Neural cell (in vitro differentiated cells): ENCODE measurements at regions not wholly inside any gene's neighbourhood (a gene's known extent, or its start where the extent isn't known, plus 50 kb on each side); places are given as distances from the start of the nearest gene placed in this dataset.

Experiments used
- H2AFZ ChIP-seq: fragments of 200-600, 300-800 bp; sonication (generic), shearing (Covaris generic); 2 replicates; pipeline ENCODE4 v1.6.0; 2014; ENCODE audit warnings: low read depth, mild to moderate bottlenecking, antibody characterized with exemption, low read length, moderate library complexity
- H3F3A ChIP-seq: fragments of 200-600 bp; shearing (Covaris generic); 2 replicates; pipeline ENCODE4 v1.6.1; 2016; ENCODE audit warnings: mild to moderate bottlenecking, moderate library complexity, mixed read lengths, antibody characterized with exemption, low read length; ENCODE audit not compliant: insufficient read depth, poor library complexity, severe bottlenecking
- H3K27ac ChIP-seq: fragments of 200-600, 300-800 bp; sonication (generic), shearing (Covaris generic); 2 replicates; pipeline ENCODE4 v1.5.1; 2014; ENCODE audit warnings: mild to moderate bottlenecking, low read length, moderate library complexity
- H3K27me3 ChIP-seq: fragments of 300-800, 200-600 bp; sonication (generic), shearing (Covaris generic); 2 replicates; pipeline ENCODE4 v1.6.0; 2014; ENCODE audit warnings: mild to moderate bottlenecking, low read depth, low read length, moderate library complexity; ENCODE audit not compliant: insufficient read depth
- H3K36me3 ChIP-seq: fragments of 300-800, 200-600 bp; sonication (generic), shearing (Covaris generic); 2 replicates; pipeline ENCODE4 v1.5.1; 2014; ENCODE audit warnings: mild to moderate bottlenecking, antibody characterized with exemption, low read length, moderate library complexity; ENCODE audit not compliant: insufficient read depth
- H3K4me2 ChIP-seq: fragments of 300-800, 200-600 bp; sonication (generic), shearing (Covaris generic); 2 replicates; pipeline ENCODE4 v1.6.0; 2014; ENCODE audit warnings: mild to moderate bottlenecking, low read length
- H3K4me3 ChIP-seq: fragments of 300-800, 200-600 bp; sonication (generic), shearing (Covaris generic); 2 replicates; pipeline ENCODE4 v1.5.1; 2014; ENCODE audit warnings: mild to moderate bottlenecking, low read length, moderate library complexity
- H3K79me2 ChIP-seq: fragments of 200-600 bp; shearing (Covaris generic); replicated peaks from 2 replicates; pipeline ENCODE4 v1.6.0; 2014; ENCODE audit warnings: mild to moderate bottlenecking, low read length, moderate library complexity; ENCODE audit not compliant: insufficient read depth
- H3K9ac ChIP-seq: fragments of 300-800, 200-600 bp; sonication (generic), shearing (Covaris generic); 2 replicates; pipeline ENCODE4 v1.6.1; 2016; ENCODE audit warnings: mild to moderate bottlenecking, low read length, mixed read lengths
- H3K9me2 ChIP-seq: fragments of 200-600 bp; shearing (Covaris generic); 2 replicates; pipeline ENCODE4 v1.6.1; 2016; ENCODE audit warnings: mild to moderate bottlenecking, low read length, mixed read lengths; ENCODE audit not compliant: insufficient read depth
- H3K9me3 ChIP-seq: fragments of 200-600, 300-800 bp; sonication (generic), shearing (Covaris generic); 2 replicates; pipeline ENCODE4 v1.6.1; 2016; ENCODE audit warnings: mild to moderate bottlenecking, mixed run types, low read length, moderate library complexity, mixed read lengths
- H4K20me1 ChIP-seq: fragments of 200-600 bp; shearing (Covaris generic); 2 replicates; pipeline ENCODE4 v1.6.1; 2016; ENCODE audit warnings: mild to moderate bottlenecking, mixed run types; ENCODE audit not compliant: insufficient read depth
- CTCF ChIP-seq: fragments of 450-650 bp; IDR thresholded peaks from 2 replicates; pipeline ENCODE4 v1.5.1; 2014; ENCODE audit warnings: antibody characterized with exemption, mild to moderate bottlenecking, moderate library complexity; ENCODE audit not compliant: poor library complexity, severe bottlenecking
- EP300 ChIP-seq: fragments of 450-650 bp; conservative IDR thresholded peaks from 2 replicates; pipeline ENCODE4 v1.6.1; 2014; ENCODE audit warnings: antibody characterized with exemption, mild to moderate bottlenecking, moderate library complexity; ENCODE audit not compliant: poor library complexity, severe bottlenecking
- EZH2 ChIP-seq: fragments of 200-600, 300-800 bp; shearing (Covaris generic), sonication (generic); IDR thresholded peaks from 2 replicates; pipeline ENCODE4 v1.6.1; 2014; ENCODE audit warnings: antibody characterized with exemption, low read length, borderline replicate concordance, mild to moderate bottlenecking; ENCODE audit not compliant: insufficient read depth, poor library complexity, severe bottlenecking
- MXI1 ChIP-seq: fragments of 450-650 bp; conservative IDR thresholded peaks from 2 replicates; pipeline ENCODE4 v1.6.1; 2014; ENCODE audit warnings: antibody characterized with exemption, mild to moderate bottlenecking; ENCODE audit not compliant: poor library complexity, severe bottlenecking
- POLR2AphosphoS5 ChIP-seq: IDR thresholded peaks from 2 replicates; pipeline ENCODE4 v1.6.1; 2012
- RAD21 ChIP-seq: fragments of 450-650 bp; conservative IDR thresholded peaks from 2 replicates; pipeline ENCODE4 v1.6.1; 2014; ENCODE audit warnings: antibody characterized with exemption, mild to moderate bottlenecking, moderate library complexity
- REST ChIP-seq: IDR thresholded peaks from 2 replicates; pipeline ENCODE4 v1.6.1; 2012; ENCODE audit warnings: borderline replicate concordance
- SMC3 ChIP-seq: fragments of 450-650 bp; conservative IDR thresholded peaks from 2 replicates; pipeline ENCODE4 v1.6.1; 2014; ENCODE audit warnings: antibody characterized with exemption, mild to moderate bottlenecking, moderate library complexity; ENCODE audit not compliant: poor library complexity
- TAF1 ChIP-seq: IDR thresholded peaks from 2 replicates; pipeline ENCODE4 v1.6.1; 2012; ENCODE audit warnings: low read depth

- Histone ChIP-seq H3F3A (no peaks in the 10 kb centered on the region), H3K4me3 (no peak overlapping the region), H3K27ac (no peak overlapping the region), H2AFZ (no peak overlapping the region), H3K9me2 (no peaks in the 10 kb centered on the region), H3K27me3 (no peaks in the 10 kb centered on the region), H3K4me2 (no peak overlapping the region), H3K36me3 (no peaks in the 10 kb centered on the region), H4K20me1 (no peaks in the 10 kb centered on the region), H3K79me2 (no peaks in the 10 kb centered on the region), H3K9me3 (no peaks in the 10 kb centered on the region), H3K9ac (no peak overlapping the region)
- no peak for TF ChIP-seq REST
- no peak for TF ChIP-seq EP300
Measured at GRCh38 chr11:64503186-64503753, 52.5 kb upstream of the SLC22A11 start.

- Histone ChIP-seq H3K4me2 (no peak overlapping the region), H3K27ac (no peak overlapping the region), H3K36me3 (no peaks in the 10 kb centered on the region), H2AFZ (no peak overlapping the region), H3K79me2 (no peaks in the 10 kb centered on the region), H3K9me2 (no peaks in the 10 kb centered on the region), H3K9me3 (no peaks in the 10 kb centered on the region), H3K4me3 (no peak overlapping the region), H3K27me3 (no peaks in the 10 kb centered on the region), H4K20me1 (no peaks in the 10 kb centered on the region), H3K9ac (no peak overlapping the region), H3F3A (no peaks in the 10 kb centered on the region)
- TF ChIP-seq EP300 (no peak), TAF1 (no peak), EZH2 (no peak), MXI1 (no peak), RAD21 (no peak), REST (no peak), CTCF (no peak), POLR2AphosphoS5 (no peak), SMC3 (no peak)
Measured at GRCh38 chr11:64504999-64505398, 50.7 kb upstream of the SLC22A11 start.
